Spleen (tissue), 7 donors: ENCODE measurements at regions not wholly inside any gene's neighbourhood (a gene's known extent, or its start where the extent isn't known, plus 50 kb on each side); places are given as distances from the start of the nearest gene placed in this dataset.

Experiments used
- POLR2A ChIP-seq, 3 donors: fragments of 450-650 bp; IDR thresholded peaks; one replicate each; pipeline ENCODE4 v1.5.1; 2017; ENCODE audit warnings: antibody characterized with exemption in 3 of 3, mild to moderate bottlenecking in 1 of 3
- POLR2AphosphoS5 ChIP-seq, 3 donors: sonication (generic); formaldehyde crosslinking; IDR thresholded peaks; one replicate each; pipeline ENCODE4 v1.5.1; 2017; ENCODE audit warnings: antibody characterized with exemption in 3 of 3
- TF ChIP-seq, protein P1 (sequence below), 11 experiments: fragments of 200-600 bp in 7 of 11; fragments of 450-650 bp in 4 of 11; sonication (generic) in 4 of 11; IDR thresholded peaks in 8 of 11; conservative IDR thresholded peaks in 3 of 11; 1 replicate in 7 of 11; 2 replicates in 4 of 11; pipeline versions ENCODE4 v1.4.0 to v1.8.0; 2016 to 2021; ENCODE audit warnings: antibody characterized with exemption in 11 of 11, inconsistent platforms in 4 of 11, mild to moderate bottlenecking in 1 of 11
- donor health status: DM: no; HTN: no; CAD: no; lungs with moderate emphysema.
- donor health status: DM: no; HTN: no; CAD: no.
- donor health status: DM: no; HTN: no; CAD: no.

GRCh38 chr13:61013796-61014195, 401.9 kb downstream of the PCDH20 start:
- TF ChIP-seq, protein P1, sequence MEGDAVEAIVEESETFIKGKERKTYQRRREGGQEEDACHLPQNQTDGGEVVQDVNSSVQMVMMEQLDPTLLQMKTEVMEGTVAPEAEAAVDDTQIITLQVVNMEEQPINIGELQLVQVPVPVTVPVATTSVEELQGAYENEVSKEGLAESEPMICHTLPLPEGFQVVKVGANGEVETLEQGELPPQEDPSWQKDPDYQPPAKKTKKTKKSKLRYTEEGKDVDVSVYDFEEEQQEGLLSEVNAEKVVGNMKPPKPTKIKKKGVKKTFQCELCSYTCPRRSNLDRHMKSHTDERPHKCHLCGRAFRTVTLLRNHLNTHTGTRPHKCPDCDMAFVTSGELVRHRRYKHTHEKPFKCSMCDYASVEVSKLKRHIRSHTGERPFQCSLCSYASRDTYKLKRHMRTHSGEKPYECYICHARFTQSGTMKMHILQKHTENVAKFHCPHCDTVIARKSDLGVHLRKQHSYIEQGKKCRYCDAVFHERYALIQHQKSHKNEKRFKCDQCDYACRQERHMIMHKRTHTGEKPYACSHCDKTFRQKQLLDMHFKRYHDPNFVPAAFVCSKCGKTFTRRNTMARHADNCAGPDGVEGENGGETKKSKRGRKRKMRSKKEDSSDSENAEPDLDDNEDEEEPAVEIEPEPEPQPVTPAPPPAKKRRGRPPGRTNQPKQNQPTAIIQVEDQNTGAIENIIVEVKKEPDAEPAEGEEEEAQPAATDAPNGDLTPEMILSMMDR (IDR thresholded peaks at IDR 0.05 in 8 of 11, conservative IDR thresholded peaks at IDR 0.05 in 3 of 11), result no peak
- TF ChIP-seq POLR2A (IDR thresholded peaks at IDR 0.05) (no peak), POLR2AphosphoS5 (IDR thresholded peaks at IDR 0.05) (no peak)
